ENCODE measurements at regions not wholly inside any gene's neighbourhood (a gene's known extent, or its start where the extent isn't known, plus 50 kb on each side); places are given as distances from the start of the nearest gene placed in this dataset.

GRCh38 chr18:35861367-35862118 lies 110.9 kb upstream of the RMP24 start:
- no peak overlapping the region for H3K4me3 ChIP-seq
- peak; percentile 13 to 62 for DNase-seq (ENCODE audit: low read depth in 1 of 2, low spot score in 1 of 2)

GRCh38 chr18:35862119-35862640 lies 110.3 kb upstream of the RMP24 start:
- Histone ChIP-seq H3K27ac (peak overlapping the region; percentile 94), H3K9me3 (ENCODE audit: low read depth) (no peaks in the 10 kb centered on the region), H3K27me3 (no peaks in the 10 kb centered on the region), H3K4me1 (ENCODE audit: low read depth) (peaks cover 21% of the 10 kb centered on the region), H3K36me3 (no peaks in the 10 kb centered on the region), H3K4me3 (no peak overlapping the region)
- DNase-seq (ENCODE audit: low read depth in 1 of 2, low spot score in 1 of 2) = peak; percentile 3 to 12
- no peak for TF ChIP-seq CTCF (IDR thresholded peaks at IDR 0.05; ENCODE audit: low read depth, low read length)

More at GRCh38 chr18:35861367-35862118, 110.9 kb upstream of the RMP24 start:
- no peak for TF ChIP-seq CTCF (IDR thresholded peaks at IDR 0.05; ENCODE audit: low read depth, low read length)
- Histone ChIP-seq H3K4me1 (ENCODE audit: low read depth) (peaks cover 21% of the 10 kb centered on the region), H3K9me3 (ENCODE audit: low read depth) (no peaks in the 10 kb centered on the region), H3K27ac (peak overlapping the region; percentile 94), H3K36me3 (no peaks in the 10 kb centered on the region), H3K27me3 (no peaks in the 10 kb centered on the region)

- H3K27me3 ChIP-seq = no peaks in the 10 kb centered on the region
- no peak for DNase-seq (ENCODE audit: low read depth in 1 of 2, low spot score in 1 of 2)
- no peak for TF ChIP-seq CTCF (IDR thresholded peaks at IDR 0.05; ENCODE audit: low read depth, low read length)
- no peaks in the 10 kb centered on the region for H3K36me3 ChIP-seq
- H3K9me3 ChIP-seq (ENCODE audit: low read depth) = no peaks in the 10 kb centered on the region
- H3K27ac ChIP-seq = no peak overlapping the region
- no peak overlapping the region for H3K4me3 ChIP-seq
- H3K4me1 ChIP-seq (ENCODE audit: low read depth) = peaks cover 21% of the 10 kb centered on the region
Observed at GRCh38 chr18:35864916-35865315, 107.6 kb upstream of the RMP24 start.

GRCh38 chr18:35868915-35869314 lies 103.6 kb upstream of the RMP24 start:
- TF ChIP-seq CTCF (IDR thresholded peaks at IDR 0.05; ENCODE audit: low read depth, low read length) = no peak
- Histone ChIP-seq H3K4me1 (ENCODE audit: low read depth) (no peaks in the 10 kb centered on the region), H3K9me3 (ENCODE audit: low read depth) (no peaks in the 10 kb centered on the region), H3K4me3 (no peak overlapping the region), H3K27ac (no peak overlapping the region), H3K36me3 (no peaks in the 10 kb centered on the region), H3K27me3 (no peaks in the 10 kb centered on the region)
- DNase-seq (ENCODE audit: low read depth in 1 of 2, low spot score in 1 of 2) = no peak

GRCh38 chr18:35871337-35871736 lies 101.1 kb upstream of the RMP24 start:
- H3K9me3 ChIP-seq (ENCODE audit: low read depth) = no peaks in the 10 kb centered on the region
- TF ChIP-seq CTCF (IDR thresholded peaks at IDR 0.05; ENCODE audit: low read depth, low read length) = no peak
- no peak overlapping the region for H3K4me3 ChIP-seq
- no peak for DNase-seq (ENCODE audit: low read depth in 1 of 2, low spot score in 1 of 2)
- H3K36me3 ChIP-seq = no peaks in the 10 kb centered on the region
- H3K27me3 ChIP-seq = no peaks in the 10 kb centered on the region
- H3K4me1 ChIP-seq (ENCODE audit: low read depth) = peaks cover 4% of the 10 kb centered on the region
- no peak overlapping the region for H3K27ac ChIP-seq

Measured in cardiac muscle cell (in vitro differentiated cells and primary cell).